ENCODE measurements at regions not wholly inside any gene's neighbourhood (a gene's known extent, or its start where the extent isn't known, plus 50 kb on each side); places are given as distances from the start of the nearest gene placed in this dataset.

- no peak for TF ChIP-seq CTCF (IDR thresholded peaks at IDR 0.05; ENCODE audit: low read depth, low read length)
Observed at GRCh38 chr2:236969767-236970655, 115.7 kb upstream of the COPS8 start.

GRCh38 chr2:236970656-236971010, 115.1 kb upstream of the COPS8 start:
- no peak for TF ChIP-seq CTCF (IDR thresholded peaks at IDR 0.05; ENCODE audit: low read depth, low read length)
- H3K4me3 ChIP-seq (ENCODE audit: low read depth, low read length) = no peak overlapping the region

More at GRCh38 chr2:236969767-236970655, 115.7 kb upstream of the COPS8 start:
- no peak overlapping the region for H3K4me3 ChIP-seq (ENCODE audit: low read depth, low read length)

GRCh38 chr2:236971131-236971821, 114.4 kb upstream of the COPS8 start:
- no peak overlapping the region for H3K4me3 ChIP-seq (ENCODE audit: low read depth, low read length)
- no peak for TF ChIP-seq CTCF (IDR thresholded peaks at IDR 0.05; ENCODE audit: low read depth, low read length)

DNA sequence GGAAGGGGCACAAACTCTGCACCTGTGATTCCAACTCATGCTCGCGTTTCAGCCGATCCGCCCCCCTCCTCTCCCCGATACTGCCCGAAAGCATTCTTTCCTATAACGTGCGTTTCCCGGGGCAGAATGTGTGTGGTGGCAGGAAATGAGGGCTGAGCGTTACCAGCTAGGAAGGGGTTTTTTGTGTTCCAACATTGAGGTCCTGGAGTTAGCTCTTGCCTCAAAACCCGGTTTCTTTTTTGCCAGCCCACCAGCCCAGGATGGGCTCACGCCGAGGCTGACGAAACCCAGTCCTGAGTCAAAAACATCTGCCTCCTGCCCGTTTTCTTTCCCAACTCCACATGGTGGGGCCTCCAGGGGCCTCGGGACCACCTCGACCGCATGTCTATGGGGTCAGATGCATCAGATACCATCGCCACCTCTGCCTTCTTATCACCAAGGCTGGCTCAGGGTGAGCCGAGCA, 113.7 kb upstream of the COPS8 start:
- no peak overlapping the region for H3K4me3 ChIP-seq (ENCODE audit: low read depth, low read length)
- no peak for TF ChIP-seq CTCF (IDR thresholded peaks at IDR 0.05; ENCODE audit: low read depth, low read length)

DNA sequence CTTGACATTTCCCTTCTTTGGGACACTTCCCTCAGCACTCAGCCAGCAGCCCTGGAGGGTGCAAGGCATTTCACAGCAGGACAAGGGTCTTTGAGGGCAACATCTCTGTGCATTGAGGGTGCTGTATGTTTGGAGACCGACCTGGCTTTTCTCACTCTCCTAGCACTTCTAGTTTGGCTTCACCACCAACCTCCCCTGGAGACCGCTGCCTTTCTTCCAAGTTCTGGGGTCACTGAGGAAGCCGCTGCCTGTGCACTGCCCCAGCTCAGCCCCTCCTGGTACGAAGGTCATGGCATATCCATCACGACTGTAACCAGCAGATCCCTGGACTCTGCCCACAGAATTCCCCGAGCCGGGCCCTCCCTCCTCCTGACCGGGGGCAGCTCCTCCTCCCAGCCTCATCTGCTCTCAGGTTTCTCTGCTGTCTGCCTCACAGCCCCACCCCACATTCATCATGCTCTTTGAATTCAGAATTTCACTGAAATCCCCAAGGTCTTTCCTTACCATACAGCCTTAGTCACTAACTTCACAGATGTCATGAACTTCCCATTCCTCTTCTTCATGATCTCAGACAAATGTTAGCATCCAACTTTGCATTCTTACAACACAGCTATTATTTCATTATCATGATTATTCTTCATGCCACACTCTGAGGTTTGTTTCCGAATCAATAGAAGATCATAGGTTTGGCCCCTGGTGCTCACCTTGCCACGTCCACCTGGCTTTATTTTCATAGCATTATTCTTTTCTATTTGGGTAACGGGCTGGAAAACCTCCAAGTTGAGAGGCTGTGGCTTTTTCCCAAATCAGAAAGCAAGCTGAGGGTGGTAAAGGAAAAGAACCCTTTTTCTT, 113.0 kb upstream of the COPS8 start:
- TF ChIP-seq CTCF (IDR thresholded peaks at IDR 0.05; ENCODE audit: low read depth, low read length) = no peak
- no peak overlapping the region for H3K4me3 ChIP-seq (ENCODE audit: low read depth, low read length)

GRCh38 chr2:236973343-236973980, 112.2 kb upstream of the COPS8 start:
- TF ChIP-seq CTCF (IDR thresholded peaks at IDR 0.05; ENCODE audit: low read depth, low read length) = no peak
- H3K4me3 ChIP-seq (ENCODE audit: low read depth, low read length) = no peak overlapping the region

Data from WI38 (cell line).